Stimulated activated CD8-positive, alpha-beta memory T cell treated with anti-CD3 and anti-CD28 coated beads, Interleukin-15, amount 100 ng/mL, for 48 hours (primary cell): ENCODE measurements at regions not wholly inside any gene's neighbourhood (a gene's known extent, or its start where the extent isn't known, plus 50 kb on each side); places are given as distances from the start of the nearest gene placed in this dataset.
"Not testable (repeated sequence)": the region's sequence is repeated elsewhere in the genome, so short reads cannot be mapped to it uniquely, and the experiment has no call there.

Experiments used
- DNase-seq, 2 donors: peaks; one replicate each; pipeline ENCODE4 v3.0.0-alpha.2; 2020; ENCODE audit warnings: low read depth in 2 of 2

- no peak for DNase-seq
Observed at GRCh38 chr20:12733811-12734210, 275.0 kb upstream of the SPTLC3 start.

- no peak for DNase-seq
Observed at GRCh38 chr20:12737497-12737896, 271.3 kb upstream of the SPTLC3 start.

- DNase-seq: no peak
Observed at GRCh38 chr20:12737900-12738299, 270.9 kb upstream of the SPTLC3 start.

GRCh38 chr20:12740647-12741046 is 268.1 kb upstream of the SPTLC3 start:
- no peak for DNase-seq

- no peak for DNase-seq
Observed at GRCh38 chr20:12744037-12744436, 264.7 kb upstream of the SPTLC3 start.

GRCh38 chr20:12748359-12748994 is 260.3 kb upstream of the SPTLC3 start:
- DNase-seq: no peak

- no peak for DNase-seq
Observed at GRCh38 chr20:12750221-12750620, 258.6 kb upstream of the SPTLC3 start.

GRCh38 chr20:12752900-12753693 is 255.7 kb upstream of the SPTLC3 start:
- not testable (repeated sequence) for DNase-seq

GRCh38 chr20:12753742-12754141 is 255.0 kb upstream of the SPTLC3 start:
- not testable (repeated sequence) for DNase-seq

- DNase-seq: not testable (repeated sequence)
Observed at GRCh38 chr20:12759493-12759892, 249.3 kb upstream of the SPTLC3 start.

- no peak for DNase-seq
Observed at GRCh38 chr20:12762725-12763124, 246.0 kb upstream of the SPTLC3 start.

GRCh38 chr20:12763406-12763805 is 245.4 kb upstream of the SPTLC3 start:
- no peak for DNase-seq

GRCh38 chr20:12764053-12764452 is 244.7 kb upstream of the SPTLC3 start:
- no peak for DNase-seq

GRCh38 chr20:12764851-12765250 is 243.9 kb upstream of the SPTLC3 start:
- DNase-seq: no peak

- DNase-seq: no peak
Observed at GRCh38 chr20:12773936-12774335, 234.8 kb upstream of the SPTLC3 start.

- DNase-seq: no peak
Observed at GRCh38 chr20:12775041-12775440, 233.7 kb upstream of the SPTLC3 start.

GRCh38 chr20:12777016-12777415 is 231.8 kb upstream of the SPTLC3 start:
- DNase-seq: no peak

GRCh38 chr20:12786276-12786675 is 222.5 kb upstream of the SPTLC3 start:
- DNase-seq: no peak

- no peak for DNase-seq
Observed at GRCh38 chr20:12788632-12789299, 220.0 kb upstream of the SPTLC3 start.

- no peak for DNase-seq
Observed at GRCh38 chr20:12790859-12791258, 217.9 kb upstream of the SPTLC3 start.

GRCh38 chr20:12798286-12798685 is 210.5 kb upstream of the SPTLC3 start:
- no peak for DNase-seq

GRCh38 chr20:12808006-12808567 is 200.7 kb upstream of the SPTLC3 start:
- no peak for DNase-seq
